GM12891 (cell line): ENCODE measurements at regions not wholly inside any gene's neighbourhood (a gene's known extent, or its start where the extent isn't known, plus 50 kb on each side); places are given as distances from the start of the nearest gene placed in this dataset.

Source experiments
- PAX5 ChIP-seq: IDR thresholded peaks from 2 replicates; pipeline ENCODE4 v1.6.1; 2011; ENCODE audit warnings: low read length, moderate library complexity, mild to moderate bottlenecking; ENCODE audit not compliant: insufficient read depth, severe bottlenecking
- POLR2A ChIP-seq: IDR thresholded peaks from 2 replicates; pipeline ENCODE4 v1.6.1; 2011; ENCODE audit warnings: low read depth, low read length, control low read depth
- POLR2AphosphoS5 ChIP-seq: IDR thresholded peaks from 2 replicates; pipeline ENCODE4 v1.6.1; 2011; ENCODE audit warnings: low read depth, low read length, control low read depth
- SPI1 ChIP-seq: IDR thresholded peaks from 2 replicates; pipeline ENCODE4 v1.6.1; 2011; ENCODE audit warnings: low read depth, low read length, control low read depth
- TAF1 ChIP-seq: IDR thresholded peaks from 2 replicates; pipeline ENCODE4 v1.6.1; 2011; ENCODE audit warnings: low read depth, low read length, control low read depth

DNA sequence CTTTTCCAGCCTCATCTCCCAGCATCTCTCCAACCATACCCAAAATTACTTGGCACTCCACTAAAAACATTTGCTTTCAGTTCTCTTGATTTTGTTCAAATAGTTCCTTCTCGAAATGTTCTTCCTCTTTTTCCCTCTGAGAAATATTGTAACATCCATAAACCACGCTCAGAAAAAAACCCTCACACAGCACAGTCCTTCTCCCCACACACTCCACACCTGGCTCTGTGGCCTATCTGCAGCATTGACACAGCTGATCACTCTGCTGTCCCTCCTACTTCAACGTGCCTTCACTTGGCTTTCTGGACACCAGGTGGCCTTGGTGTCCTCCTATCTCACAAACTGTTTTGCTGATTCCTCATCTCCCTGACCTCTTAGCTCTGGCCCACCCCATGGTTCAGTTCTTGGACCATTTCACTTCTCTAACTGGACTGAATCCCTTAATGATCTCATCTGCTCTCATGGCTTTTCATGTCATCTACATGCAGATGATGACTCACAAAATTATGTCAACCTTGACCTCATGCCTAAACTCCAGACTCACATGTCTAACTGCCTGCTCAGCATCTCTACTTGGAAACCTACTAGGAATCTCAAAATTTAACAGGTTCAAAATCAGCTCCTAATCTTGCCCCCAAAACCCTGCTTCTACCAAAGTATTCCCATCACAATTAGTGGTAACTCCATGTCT is 93.3 kb downstream of the TRIM42 start:
- TF ChIP-seq POLR2A (no peak), POLR2AphosphoS5 (no peak), PAX5 (no peak), TAF1 (no peak), SPI1 (no peak)
